Osteocyte (in vitro differentiated cells): ENCODE measurements at regions not wholly inside any gene's neighbourhood (a gene's known extent, or its start where the extent isn't known, plus 50 kb on each side); places are given as distances from the start of the nearest gene placed in this dataset.
"Not testable (repeated sequence)": the region's sequence is repeated elsewhere in the genome, so short reads cannot be mapped to it uniquely, and the experiment has no call there.

Source experiments
- DNase-seq: peaks from one replicate; pipeline ENCODE4 v3.0.0; 2021; ENCODE audit warnings: mixed read lengths; ENCODE audit not compliant: unreplicated experiment; ENCODE audit errors: extremely low spot score
- H3K27ac Mint-ChIP-seq: one replicate; pipeline ENCODE4 v1.8.0; 2021; ENCODE audit warnings: mild to moderate bottlenecking, mixed read lengths; ENCODE audit not compliant: unreplicated experiment
- H3K27me3 Mint-ChIP-seq: one replicate; pipeline ENCODE4 v1.8.0; 2021; ENCODE audit warnings: mixed read lengths; ENCODE audit not compliant: unreplicated experiment
- H3K36me3 Mint-ChIP-seq: one replicate; pipeline ENCODE4 v1.8.0; 2021; ENCODE audit warnings: mixed read lengths; ENCODE audit not compliant: unreplicated experiment
- H3K4me1 Mint-ChIP-seq: one replicate; pipeline ENCODE4 v1.8.0; 2021; ENCODE audit warnings: mixed read lengths; ENCODE audit not compliant: unreplicated experiment
- H3K4me3 Mint-ChIP-seq: one replicate; pipeline ENCODE4 v1.8.0; 2021; ENCODE audit warnings: mild to moderate bottlenecking, moderate library complexity, mixed read lengths; ENCODE audit not compliant: unreplicated experiment
- H3K9me3 Mint-ChIP-seq: one replicate; pipeline ENCODE4 v1.8.0; 2021; ENCODE audit warnings: mixed read lengths; ENCODE audit not compliant: unreplicated experiment
- CTCF ChIP-seq: fragments of 200-600 bp; sonication (generic); IDR thresholded peaks from 2 replicates; pipeline ENCODE4 v1.5.0; 2021; ENCODE audit warnings: antibody characterized with exemption, mild to moderate bottlenecking, moderate library complexity

GRCh38 chr18:40259115-40259835 is 1695.8 kb upstream of the PIK3C3 start:
- Mint-ChIP-seq H3K27me3 (no peaks in the 10 kb centered on the region), H3K9me3 (peaks cover 7% of the 10 kb centered on the region), H3K4me3 (no peak overlapping the region), H3K36me3 (no peaks in the 10 kb centered on the region), H3K4me1 (no peaks in the 10 kb centered on the region), H3K27ac (no peak overlapping the region)
- TF ChIP-seq CTCF: no peak
- no peak for DNase-seq

GRCh38 chr18:40258311-40258710 is 1696.7 kb upstream of the PIK3C3 start:
- Mint-ChIP-seq H3K27ac (no peak overlapping the region), H3K36me3 (no peaks in the 10 kb centered on the region), H3K9me3 (peaks cover 7% of the 10 kb centered on the region), H3K4me1 (no peaks in the 10 kb centered on the region), H3K27me3 (no peaks in the 10 kb centered on the region), H3K4me3 (no peak overlapping the region)
- DNase-seq: no peak
- TF ChIP-seq CTCF: no peak

GRCh38 chr18:40250236-40250635 is 1704.8 kb upstream of the PIK3C3 start:
- no peak for DNase-seq
- Mint-ChIP-seq H3K27me3 (no peaks in the 10 kb centered on the region), H3K36me3 (no peaks in the 10 kb centered on the region), H3K4me1 (no peaks in the 10 kb centered on the region), H3K27ac (no peak overlapping the region), H3K9me3 (no peaks in the 10 kb centered on the region), H3K4me3 (no peak overlapping the region)
- TF ChIP-seq CTCF: no peak

- no peaks in the 10 kb centered on the region for H3K9me3 Mint-ChIP-seq
- TF ChIP-seq CTCF: no peak
- H3K27ac Mint-ChIP-seq: no peak overlapping the region
- no peaks in the 10 kb centered on the region for H3K27me3 Mint-ChIP-seq
- no peaks in the 10 kb centered on the region for H3K4me1 Mint-ChIP-seq
- H3K36me3 Mint-ChIP-seq: no peaks in the 10 kb centered on the region
- DNase-seq: no peak
- H3K4me3 Mint-ChIP-seq: no peak overlapping the region
Observed at GRCh38 chr18:40249390-40250080, 1705.5 kb upstream of the PIK3C3 start.

GRCh38 chr18:40245612-40246011 is 1709.4 kb upstream of the PIK3C3 start:
- not testable (repeated sequence) for H3K4me1 Mint-ChIP-seq, H3K9me3 Mint-ChIP-seq, H3K36me3 Mint-ChIP-seq, H3K27me3 Mint-ChIP-seq, H3K4me3 Mint-ChIP-seq, DNase-seq, H3K27ac Mint-ChIP-seq
